Progenitor cell of endocrine pancreas (in vitro differentiated cells): ENCODE measurements at regions not wholly inside any gene's neighbourhood (a gene's known extent, or its start where the extent isn't known, plus 50 kb on each side); places are given as distances from the start of the nearest gene placed in this dataset.

Source experiments
- DNase-seq: peaks from one replicate; pipeline ENCODE4 v3.0.0; 2021; ENCODE audit warnings: low spot score; ENCODE audit not compliant: unreplicated experiment
- H3K27ac Mint-ChIP-seq: 2 replicates; pipeline ENCODE4 v1.8.0; 2021; ENCODE audit warnings: mild to moderate bottlenecking, moderate library complexity, mixed read lengths
- H3K27me3 Mint-ChIP-seq: 2 replicates; pipeline ENCODE4 v1.8.0; 2021; ENCODE audit warnings: mixed read lengths
- H3K36me3 Mint-ChIP-seq: 2 replicates; pipeline ENCODE4 v1.8.0; 2022; ENCODE audit warnings: mixed read lengths; ENCODE audit not compliant: insufficient read depth
- H3K4me1 Mint-ChIP-seq: 2 replicates; pipeline ENCODE4 v1.8.0; 2021; ENCODE audit warnings: low read depth, mixed read lengths
- H3K4me3 Mint-ChIP-seq: 2 replicates; pipeline ENCODE4 v1.8.0; 2021; ENCODE audit warnings: low read depth, mild to moderate bottlenecking, moderate library complexity, mixed read lengths
- H3K9me3 Mint-ChIP-seq: 2 replicates; pipeline ENCODE4 v1.8.0; 2021; ENCODE audit warnings: low read depth, mixed read lengths
- TF ChIP-seq, protein P1 (sequence below): fragments of 200-600 bp; sonication (generic); IDR thresholded peaks from one replicate; pipeline ENCODE4 v1.5.0; 2021; ENCODE audit warnings: antibody characterized with exemption, mild to moderate bottlenecking; ENCODE audit not compliant: unreplicated experiment

DNA sequence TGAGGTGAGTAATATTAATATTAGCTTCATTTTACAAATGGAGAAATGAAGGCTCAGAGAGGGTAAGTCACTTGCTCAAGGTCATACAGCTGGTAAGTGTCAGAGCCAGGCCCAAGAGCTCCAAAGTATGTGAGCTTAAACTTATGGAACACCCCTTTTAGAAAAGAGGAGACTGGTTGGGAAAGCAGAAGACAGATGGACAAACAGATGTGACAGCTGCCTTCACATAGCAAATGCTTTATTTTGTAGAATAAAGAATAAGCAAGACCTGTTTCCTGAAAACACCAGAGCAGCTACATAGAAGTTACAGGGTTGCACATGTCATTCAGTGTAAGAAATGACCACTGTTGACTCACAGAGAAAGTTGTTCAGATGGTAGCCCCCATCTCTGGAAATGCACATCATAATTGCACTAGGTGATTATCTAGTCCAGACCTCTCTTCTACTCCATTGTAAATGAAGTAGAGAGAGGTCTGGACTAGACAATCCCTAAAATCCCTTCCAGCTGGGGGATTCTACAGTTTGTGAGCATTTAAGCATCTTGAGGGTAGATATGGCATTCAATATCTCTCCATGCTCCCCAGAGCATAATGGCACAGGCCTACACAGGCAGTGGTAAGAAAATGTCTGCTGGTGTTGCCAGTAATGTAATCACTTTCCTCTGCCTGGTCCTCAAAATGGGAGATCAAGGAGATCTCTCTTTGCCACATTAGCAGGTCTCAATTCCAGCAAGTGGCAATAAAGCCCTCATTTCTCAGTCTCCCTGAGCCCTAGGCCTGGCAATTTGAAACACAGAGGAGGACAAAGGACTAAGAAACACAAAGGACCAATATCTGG is 188.2 kb upstream of the FGGY start:
- Mint-ChIP-seq H3K36me3 (no peaks in the 10 kb centered on the region), H3K9me3 (no peaks in the 10 kb centered on the region), H3K4me1 (peaks cover 5% of the 10 kb centered on the region), H3K4me3 (no peak overlapping the region), H3K27me3 (no peaks in the 10 kb centered on the region), H3K27ac (no peak overlapping the region)
- no peak for DNase-seq
- TF ChIP-seq, protein P1, sequence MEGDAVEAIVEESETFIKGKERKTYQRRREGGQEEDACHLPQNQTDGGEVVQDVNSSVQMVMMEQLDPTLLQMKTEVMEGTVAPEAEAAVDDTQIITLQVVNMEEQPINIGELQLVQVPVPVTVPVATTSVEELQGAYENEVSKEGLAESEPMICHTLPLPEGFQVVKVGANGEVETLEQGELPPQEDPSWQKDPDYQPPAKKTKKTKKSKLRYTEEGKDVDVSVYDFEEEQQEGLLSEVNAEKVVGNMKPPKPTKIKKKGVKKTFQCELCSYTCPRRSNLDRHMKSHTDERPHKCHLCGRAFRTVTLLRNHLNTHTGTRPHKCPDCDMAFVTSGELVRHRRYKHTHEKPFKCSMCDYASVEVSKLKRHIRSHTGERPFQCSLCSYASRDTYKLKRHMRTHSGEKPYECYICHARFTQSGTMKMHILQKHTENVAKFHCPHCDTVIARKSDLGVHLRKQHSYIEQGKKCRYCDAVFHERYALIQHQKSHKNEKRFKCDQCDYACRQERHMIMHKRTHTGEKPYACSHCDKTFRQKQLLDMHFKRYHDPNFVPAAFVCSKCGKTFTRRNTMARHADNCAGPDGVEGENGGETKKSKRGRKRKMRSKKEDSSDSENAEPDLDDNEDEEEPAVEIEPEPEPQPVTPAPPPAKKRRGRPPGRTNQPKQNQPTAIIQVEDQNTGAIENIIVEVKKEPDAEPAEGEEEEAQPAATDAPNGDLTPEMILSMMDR: no peak

DNA sequence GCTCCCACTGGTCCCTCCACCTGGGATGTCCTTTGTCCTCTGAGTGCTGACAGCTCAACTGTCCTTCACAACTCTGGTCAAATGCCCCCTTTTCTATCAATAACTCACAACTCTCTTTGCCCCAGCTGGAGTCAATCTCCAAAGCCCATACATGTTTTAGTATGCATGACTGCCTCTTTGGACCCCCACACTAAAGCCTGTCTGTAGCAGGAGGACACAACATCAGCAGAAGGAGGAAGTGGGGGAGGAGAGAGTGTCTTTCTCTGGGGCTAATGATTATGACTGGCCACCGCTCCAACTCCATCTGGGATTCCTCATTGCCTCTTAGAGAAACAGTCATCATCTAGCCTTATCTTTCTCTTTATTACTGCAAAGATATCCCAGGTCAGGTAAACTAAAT is 186.6 kb upstream of the FGGY start:
- Mint-ChIP-seq H3K27ac (no peak overlapping the region), H3K36me3 (no peaks in the 10 kb centered on the region)

DNA sequence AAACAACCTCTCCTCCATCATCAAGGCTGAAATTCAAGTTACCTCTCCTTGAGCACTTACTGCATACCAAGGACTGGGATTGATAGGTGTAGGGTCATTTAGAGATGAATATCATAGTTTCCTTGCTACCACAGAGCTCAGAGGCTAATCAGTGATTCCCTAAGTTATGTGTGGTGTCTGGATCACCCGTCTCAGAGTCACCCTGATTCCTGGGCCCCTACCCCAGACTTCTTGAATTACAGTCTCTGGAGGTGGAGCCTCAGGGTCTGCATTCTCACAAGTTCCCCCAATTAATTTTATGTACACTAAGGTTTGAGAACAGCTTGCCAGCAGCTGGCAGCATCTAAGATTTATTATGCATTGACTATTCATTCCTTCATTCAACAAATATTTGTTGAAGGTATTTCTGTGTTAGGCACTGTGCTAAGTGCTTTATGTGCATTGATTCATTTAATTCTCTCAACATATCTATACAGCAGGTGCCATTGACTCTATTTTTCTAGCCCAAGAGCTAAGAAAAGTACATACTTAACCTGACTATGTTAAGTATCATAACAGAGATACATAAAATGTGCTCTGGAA is 182.9 kb upstream of the FGGY start:
- H3K27me3 Mint-ChIP-seq: peaks cover 3% of the 10 kb centered on the region
- H3K4me3 Mint-ChIP-seq: no peak overlapping the region
- H3K4me1 Mint-ChIP-seq: peaks cover 16% of the 10 kb centered on the region
- TF ChIP-seq, protein P1: no peak
- H3K36me3 Mint-ChIP-seq: no peaks in the 10 kb centered on the region
- H3K9me3 Mint-ChIP-seq: no peaks in the 10 kb centered on the region
- no peak overlapping the region for H3K27ac Mint-ChIP-seq
- DNase-seq: no peak

More for the DNA sequence above, 186.6 kb upstream of the FGGY start:
- H3K4me1 Mint-ChIP-seq: peaks cover 10% of the 10 kb centered on the region
- H3K4me3 Mint-ChIP-seq: no peak overlapping the region
- no peaks in the 10 kb centered on the region for H3K27me3 Mint-ChIP-seq
- no peak for DNase-seq
- TF ChIP-seq, protein P1: no peak
- no peaks in the 10 kb centered on the region for H3K9me3 Mint-ChIP-seq

DNA sequence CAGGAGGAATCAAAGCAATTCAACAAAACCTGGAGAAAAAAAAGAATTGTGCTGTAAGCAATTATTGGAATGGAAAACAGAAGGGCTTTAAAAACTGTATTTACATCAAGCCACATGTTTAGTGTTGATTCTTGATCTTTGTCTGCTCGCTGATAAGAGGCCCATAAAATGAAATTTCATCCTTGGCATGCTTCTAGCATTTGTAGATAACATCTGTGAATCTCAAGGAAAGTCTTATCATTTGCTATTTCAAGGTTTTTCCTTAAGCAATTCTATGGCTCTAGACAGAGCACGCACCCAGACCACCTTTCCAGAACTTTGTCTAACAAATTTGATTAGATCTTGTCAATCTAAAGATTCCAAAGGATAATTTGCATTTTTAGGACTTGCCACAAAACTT is 181.0 kb upstream of the FGGY start:
- peaks cover 16% of the 10 kb centered on the region for H3K4me1 Mint-ChIP-seq
- TF ChIP-seq, protein P1: no peak
- H3K36me3 Mint-ChIP-seq: no peaks in the 10 kb centered on the region
- H3K27ac Mint-ChIP-seq: no peak overlapping the region
- peaks cover 3% of the 10 kb centered on the region for H3K27me3 Mint-ChIP-seq
- DNase-seq: no peak
- H3K4me3 Mint-ChIP-seq: no peak overlapping the region
- no peaks in the 10 kb centered on the region for H3K9me3 Mint-ChIP-seq

DNA sequence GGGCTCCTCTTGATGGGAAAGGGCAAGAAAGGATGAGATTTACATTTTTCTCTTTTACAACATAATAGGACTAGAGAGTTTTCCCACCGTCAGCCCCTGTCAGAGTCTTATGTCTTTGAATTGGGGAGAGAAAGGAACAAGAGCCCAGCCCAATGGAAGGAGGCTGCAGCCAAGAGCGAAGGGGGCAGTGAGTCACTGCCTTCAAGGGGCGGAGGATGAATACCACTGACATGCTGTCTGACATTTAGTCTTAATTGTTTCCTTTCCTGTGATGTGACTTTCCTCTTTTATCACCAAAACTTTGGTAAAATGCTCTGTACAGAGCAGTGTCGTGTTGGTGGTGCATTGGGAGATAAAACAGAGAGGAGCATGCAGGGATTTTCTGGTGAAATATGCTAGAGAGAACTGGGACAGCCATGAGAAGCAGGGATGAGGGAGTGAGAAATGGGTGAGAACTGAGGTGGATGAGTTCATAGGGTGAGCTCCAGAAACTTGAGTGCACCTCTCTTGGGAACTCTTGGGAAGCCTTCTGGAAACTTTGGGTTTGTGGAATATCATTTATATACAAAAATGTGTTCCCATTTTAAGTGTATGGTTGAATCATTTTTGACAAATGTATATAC is 179.9 kb upstream of the FGGY start:
- Mint-ChIP-seq H3K4me3 (no peak overlapping the region), H3K36me3 (no peaks in the 10 kb centered on the region), H3K27ac (no peak overlapping the region), H3K27me3 (peaks cover 3% of the 10 kb centered on the region), H3K4me1 (peaks cover 16% of the 10 kb centered on the region), H3K9me3 (no peaks in the 10 kb centered on the region)
- DNase-seq: no peak
- TF ChIP-seq, protein P1: no peak
